Fibroblast of skin of scalp (primary cell): ENCODE measurements at regions not wholly inside any gene's neighbourhood (a gene's known extent, or its start where the extent isn't known, plus 50 kb on each side); places are given as distances from the start of the nearest gene placed in this dataset.
A peak's percentile ranks its signal among the peaks of the same experiment; 100 is the strongest.
"Not testable (repeated sequence)": the region's sequence is repeated elsewhere in the genome, so short reads cannot be mapped to it uniquely, and the experiment has no call there.

ENCODE experiments used
- DNase-seq: peaks from one replicate; pipeline ENCODE4 v3.0.0-alpha.2; 2013

DNA sequence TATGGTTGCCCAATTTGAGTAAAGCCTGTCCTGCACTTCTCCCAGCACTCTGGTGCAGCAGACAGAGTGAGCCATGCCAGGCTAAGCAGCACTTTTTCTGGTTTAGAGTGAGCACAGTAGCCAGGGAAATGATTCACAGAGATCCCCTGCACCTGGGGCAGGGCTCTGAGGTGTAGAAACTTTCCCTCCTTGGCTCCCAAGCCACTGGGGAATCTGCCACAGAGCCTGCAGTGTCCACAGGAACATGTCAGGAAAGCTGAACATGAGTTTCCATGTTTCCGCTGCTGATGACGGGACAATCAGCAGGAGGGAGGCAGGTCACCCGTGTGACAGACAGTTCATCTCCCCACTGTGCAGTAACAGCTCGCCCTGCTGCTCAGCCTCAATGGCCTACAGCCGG lies 429.9 kb upstream of the B3GAT1 start:
- DNase-seq = no peak

DNA sequence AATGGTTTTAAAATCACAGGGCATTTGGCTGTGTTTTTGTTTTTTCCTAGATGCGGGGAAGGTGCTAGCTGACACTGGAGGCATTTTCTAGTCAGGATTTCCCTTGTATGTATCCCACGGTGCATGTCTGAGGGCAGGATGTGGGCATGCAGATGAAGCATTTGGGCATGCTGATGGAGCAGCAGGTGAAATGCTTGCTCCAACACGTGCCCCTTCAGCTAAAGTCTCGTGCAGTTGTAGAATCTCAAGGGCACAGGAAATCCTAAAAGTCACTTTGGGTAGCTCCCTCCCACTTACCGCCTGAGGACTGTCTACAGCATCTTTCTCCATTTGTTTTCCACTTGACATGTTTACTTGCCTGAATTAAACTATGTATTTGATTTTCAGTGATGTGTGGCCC lies 429.4 kb upstream of the B3GAT1 start:
- no peak for DNase-seq

DNA sequence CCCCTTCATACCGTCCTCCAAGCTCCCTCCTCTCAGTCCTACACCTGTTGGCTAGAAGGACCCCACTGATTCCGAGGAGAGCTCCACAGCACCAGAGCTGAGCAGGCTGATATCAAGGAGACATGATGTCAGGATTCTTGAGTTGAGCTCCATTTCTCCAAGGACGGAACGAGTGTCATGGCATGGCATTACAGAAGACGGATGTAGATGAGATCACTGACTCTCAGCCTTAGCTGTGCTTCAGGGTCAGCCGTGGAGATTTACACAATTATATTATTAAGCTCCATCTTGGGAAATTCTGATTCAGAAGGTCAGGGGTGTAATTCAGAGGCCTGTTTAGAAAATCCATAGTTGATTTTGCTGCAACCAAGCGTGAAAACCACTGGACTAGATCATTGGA lies 428.9 kb upstream of the B3GAT1 start:
- no peak for DNase-seq

DNA sequence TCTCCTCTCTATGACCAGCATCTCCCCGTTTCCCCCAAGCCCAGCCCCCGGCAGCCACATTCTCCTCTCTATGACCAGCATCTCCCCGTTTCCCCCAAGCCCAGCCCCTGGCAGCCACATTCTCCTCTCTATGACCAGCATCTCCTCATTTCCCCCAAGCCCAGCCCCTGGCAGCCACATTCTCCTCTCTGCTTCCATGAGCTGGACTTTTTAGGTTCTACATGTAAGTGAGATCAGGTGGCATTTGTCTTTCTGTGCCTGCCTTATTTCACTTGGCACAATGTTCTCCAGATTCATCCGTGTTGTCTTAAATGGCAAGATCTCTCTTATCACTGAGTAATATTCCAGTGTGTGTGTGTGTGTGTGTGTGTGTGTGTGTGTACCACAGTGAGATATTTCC lies 428.1 kb upstream of the B3GAT1 start:
- DNase-seq = not testable (repeated sequence)

DNA sequence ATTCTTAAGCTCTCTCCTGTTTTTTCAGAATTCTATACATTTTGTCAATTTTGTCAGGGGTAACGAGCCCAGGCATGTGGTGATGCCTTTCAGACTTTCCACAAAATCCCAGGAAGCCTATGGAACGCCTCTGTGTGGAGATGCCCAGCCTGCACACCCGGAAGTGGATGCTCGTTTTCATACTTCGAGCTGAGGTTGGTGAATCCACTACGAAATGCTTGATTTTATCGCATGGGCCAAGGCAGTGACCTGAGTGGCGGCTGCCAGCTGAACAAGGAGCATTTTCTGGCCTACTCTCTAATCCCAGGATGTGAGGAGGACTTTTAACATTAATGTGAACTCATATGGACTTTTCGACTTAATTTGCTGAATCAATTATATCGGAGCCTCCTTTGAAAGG lies 426.7 kb upstream of the B3GAT1 start:
- DNase-seq = no peak

DNA sequence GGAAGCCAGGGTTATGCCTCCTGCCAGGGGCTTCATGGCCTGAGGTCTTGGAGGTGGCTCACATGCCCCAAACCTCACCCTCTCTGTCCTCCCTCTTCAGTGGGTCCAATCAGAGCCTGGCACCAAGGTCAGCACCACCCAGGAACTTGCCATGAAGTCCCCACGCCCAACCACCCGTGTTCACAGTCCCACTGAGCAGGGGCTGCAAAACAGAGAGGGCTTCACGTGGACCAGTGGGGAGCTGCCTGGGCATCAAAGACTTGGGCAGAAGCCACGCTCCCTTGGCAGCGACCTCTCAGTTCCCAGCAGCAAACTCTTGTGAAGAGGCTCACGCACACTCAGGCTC lies 425.8 kb upstream of the B3GAT1 start:
- DNase-seq = no peak

DNA sequence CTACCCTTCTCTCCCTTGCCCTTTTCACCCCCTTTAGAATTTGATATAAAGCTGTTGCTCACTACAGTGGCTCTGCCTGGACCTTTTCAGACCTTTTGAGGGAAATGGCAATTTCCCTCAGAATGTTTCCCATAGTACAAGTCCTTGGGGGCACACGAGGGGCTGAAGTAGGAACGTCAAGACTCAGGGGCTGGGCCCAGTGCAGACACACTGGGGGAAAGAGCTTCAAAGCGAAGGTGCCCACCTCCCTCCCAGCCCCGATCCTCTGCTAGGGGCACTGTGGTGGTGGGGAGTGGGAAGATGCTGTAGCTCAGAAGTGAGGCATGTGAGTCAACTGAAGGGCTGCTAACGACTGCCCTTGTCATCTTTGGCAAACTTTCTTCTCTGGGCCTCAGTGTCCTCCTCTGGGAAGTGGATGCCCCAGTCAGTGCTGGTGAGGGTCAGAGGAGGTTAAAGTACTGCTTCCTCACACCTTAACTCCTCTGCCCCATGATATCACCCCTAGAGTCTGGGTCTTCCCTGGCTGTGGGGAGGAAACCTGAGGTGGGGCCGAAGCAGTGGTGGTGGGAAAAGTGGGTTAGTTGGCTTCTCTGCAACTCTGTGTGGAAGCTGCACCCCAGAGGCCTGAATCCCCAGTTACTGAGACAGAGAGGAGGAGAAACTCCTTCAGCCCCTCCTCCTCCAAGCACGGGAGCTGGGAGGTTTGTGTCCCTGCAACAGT lies 425.3 kb upstream of the B3GAT1 start:
- DNase-seq = no peak

DNA sequence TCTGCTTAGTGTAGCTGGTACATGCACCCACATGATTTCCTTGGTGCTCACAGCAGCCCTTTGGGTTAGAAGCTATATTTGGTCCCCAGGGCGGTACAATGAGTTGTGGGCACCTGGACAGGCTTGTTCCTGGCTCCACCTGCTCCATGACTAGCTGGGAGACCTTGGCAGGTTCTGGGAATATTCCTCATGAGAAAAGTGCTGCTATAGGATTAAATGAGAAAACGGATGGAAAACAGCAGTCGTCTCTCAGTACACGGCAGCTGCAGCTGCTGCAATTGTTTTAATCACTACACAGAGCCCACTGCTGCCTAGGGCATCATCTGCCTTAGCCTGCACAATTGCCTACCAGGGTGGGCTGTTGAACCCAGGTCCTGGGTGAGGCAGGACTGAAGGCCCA lies 424.5 kb upstream of the B3GAT1 start:
- no peak for DNase-seq

DNA sequence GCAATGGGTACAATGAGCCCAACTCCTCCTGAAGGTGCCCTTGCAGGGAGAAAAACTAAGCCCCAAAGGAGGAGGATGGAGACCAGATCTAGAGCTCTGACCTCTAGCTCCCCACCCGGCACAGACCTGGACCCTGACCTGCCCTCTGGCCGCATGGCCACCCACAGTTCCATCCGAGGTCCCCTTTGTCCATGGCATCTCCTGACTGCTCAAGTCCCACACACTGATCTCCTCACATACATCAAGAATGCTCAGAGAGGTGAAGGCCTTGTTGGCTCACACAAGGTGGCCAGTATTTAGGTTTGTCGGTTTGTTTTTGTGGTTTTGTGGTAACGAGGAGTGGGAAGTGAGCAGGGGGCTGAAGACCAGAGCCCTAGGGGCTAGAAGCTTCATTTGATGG lies 423.5 kb upstream of the B3GAT1 start:
- no peak for DNase-seq

DNA sequence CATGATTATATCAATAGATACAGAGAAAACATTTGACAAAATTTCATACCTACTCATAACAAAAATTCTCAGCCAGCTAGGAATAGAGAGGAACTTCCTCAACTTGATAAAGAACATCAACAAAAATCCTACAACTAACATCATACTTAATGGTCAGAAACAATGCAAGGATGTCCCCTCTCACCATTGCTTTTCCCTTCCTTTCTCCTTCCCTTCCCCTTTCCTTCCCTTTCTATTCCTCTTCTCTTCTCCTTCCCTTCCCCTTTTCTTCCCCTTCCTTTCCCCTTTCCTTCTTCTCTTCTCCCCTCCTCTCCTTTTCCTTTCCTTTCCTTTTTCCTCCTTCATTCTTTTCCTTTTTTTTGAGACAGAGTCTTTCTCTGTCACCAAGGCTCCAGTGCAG lies 418.3 kb upstream of the B3GAT1 start:
- no peak for DNase-seq

DNA sequence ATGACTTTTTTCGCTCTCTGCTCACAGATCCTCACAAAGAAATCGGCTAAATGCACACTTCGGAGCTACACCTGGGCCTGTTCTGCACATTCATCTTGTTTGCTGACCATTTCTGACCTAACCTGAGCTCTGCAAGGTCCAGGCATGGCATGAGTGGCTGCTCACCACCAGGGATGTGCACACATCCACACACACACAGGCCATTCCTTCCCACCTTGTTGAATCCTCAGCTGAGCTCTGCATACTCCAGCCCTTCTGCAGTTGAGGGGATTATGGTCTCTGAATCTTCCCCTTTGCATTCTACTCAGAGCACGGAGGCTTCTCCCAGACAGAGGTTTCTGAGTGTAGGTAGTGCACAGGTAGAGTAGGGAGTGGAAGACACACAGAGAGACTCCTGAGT lies 411.9 kb upstream of the B3GAT1 start:
- DNase-seq = no peak

DNA sequence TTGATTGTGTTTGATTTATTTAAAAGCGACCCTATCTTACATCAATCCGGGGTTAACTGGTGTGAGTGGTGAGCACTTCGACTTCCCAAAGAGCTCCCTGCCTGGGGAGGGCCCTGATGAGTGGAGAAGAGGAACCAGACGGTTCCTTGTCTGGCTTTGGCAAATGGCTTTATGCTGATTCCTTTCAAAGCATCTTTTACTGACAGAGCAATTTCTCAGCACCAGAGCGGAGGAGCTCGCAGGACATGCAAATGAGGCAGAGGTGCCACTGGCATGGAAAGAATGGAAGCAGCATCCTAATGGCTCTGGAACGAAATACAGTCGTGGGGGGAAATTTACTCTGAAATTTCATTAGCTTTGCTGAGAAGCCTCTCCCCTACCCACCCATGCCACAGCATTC lies 410.9 kb upstream of the B3GAT1 start:
- no peak for DNase-seq

DNA sequence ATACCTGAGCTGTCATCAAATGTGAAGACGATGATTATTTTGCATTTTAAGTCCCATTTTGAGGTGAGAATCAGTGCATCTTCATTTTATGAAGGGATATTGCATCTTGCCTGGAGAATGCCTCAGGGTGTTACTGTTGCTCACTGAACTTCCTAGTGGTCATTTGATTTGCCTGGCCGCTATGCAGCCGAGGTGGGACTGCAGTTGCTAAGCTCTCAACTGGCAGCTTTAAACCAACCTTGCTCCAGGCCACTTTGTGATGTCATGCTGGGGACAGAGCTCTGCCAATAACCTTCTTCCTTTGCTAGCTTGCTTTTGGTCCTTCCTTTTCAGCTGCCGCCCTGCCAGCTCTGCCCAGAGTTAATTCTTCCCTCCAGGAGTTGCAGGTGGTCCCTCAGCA lies 409.4 kb upstream of the B3GAT1 start:
- DNase-seq = no peak

DNA sequence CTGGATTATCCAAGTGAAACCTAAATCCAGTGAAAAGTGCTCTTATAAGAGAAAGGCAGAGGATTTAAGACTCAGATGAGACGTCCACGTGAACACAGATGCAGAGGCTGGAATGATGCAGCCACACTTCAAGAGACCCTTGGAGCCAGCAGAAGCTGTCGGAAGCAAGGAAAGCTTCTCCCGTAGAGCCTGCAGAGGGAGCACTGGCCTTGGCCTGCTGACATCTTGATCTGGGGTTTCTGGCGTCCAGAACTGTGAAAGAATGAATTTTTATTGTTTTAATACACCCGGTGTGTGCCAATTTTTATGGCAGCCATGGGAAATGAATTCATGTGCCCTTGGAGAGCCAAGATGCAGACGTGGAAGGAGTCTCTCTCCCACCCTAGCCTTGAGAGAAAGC lies 407.0 kb upstream of the B3GAT1 start:
- DNase-seq = no peak

DNA sequence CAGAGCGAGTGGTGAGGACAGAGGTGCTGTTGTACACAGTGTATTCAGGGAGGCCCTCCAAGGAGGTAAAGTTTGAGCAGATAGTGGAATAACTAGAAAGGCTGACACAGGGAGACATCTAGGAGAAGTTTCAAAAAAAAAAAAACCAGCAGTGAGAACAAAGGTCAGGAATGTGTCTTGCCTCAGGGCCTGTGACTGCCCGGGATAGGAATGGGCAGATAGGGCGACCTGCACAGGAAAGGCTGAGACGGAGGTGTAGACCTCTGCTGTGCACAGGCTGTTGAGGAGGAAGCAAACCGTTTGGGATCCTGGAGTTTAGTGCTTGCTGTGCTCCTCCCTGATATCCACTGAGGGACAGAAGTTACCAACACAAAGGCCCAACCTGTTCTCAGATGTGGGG lies 406.5 kb upstream of the B3GAT1 start:
- no peak for DNase-seq

DNA sequence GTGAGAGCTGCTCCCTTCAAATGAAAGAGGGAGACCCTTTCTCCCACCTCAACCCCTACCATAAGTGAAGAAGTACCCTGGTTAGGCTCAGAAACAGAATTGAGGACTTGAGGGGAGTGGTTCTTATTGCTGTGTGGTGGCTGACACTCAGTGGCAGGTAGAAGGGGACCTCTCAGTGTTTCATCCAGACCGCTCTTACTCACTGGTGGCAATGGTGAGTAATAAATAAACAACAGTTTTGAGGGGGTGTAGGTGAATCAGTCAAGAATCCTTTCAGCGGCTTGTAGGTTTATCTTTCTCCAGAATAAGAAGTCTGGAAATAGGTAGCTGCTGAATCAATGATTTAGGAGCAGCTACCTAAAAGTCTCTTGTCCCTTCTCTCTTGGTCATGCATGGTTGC lies 403.4 kb upstream of the B3GAT1 start:
- DNase-seq = no peak

DNA sequence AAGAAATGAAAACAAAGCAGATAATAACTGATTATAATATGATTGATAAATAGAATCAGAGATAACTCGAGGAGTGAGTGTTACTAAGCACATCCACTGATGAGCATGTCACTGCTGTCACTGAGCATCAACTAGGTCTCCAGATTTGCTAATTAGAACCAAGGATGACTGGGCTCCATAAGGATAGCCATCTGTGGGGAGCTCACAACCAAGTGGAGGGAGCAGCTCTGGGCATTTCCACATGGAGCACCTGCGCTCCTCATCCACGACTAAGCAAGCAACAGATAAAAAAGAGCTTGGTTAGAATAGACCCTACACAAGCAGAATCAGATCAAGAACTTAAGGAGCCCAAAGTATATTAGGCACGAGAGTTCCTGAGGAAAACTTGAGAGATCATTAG lies 396.0 kb upstream of the B3GAT1 start:
- DNase-seq = no peak

DNA sequence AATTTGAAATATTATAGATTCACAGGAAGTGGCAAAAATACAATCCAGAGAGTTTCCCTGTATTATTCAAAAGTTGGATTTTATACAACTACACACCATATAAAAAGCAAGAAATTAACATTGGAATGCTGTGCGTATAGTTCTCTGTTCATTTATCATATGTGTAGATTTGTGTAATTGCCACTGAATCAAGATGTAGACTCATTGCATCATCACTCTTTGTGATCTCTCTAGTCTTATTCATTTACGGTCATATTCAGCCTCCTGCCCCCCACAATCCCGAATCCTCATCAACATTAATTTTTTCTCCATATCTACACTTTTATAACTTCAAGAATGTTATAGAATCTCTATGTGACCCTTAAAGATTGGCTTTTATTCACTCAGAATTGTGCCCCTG lies 390.6 kb upstream of the B3GAT1 start:
- no peak for DNase-seq

DNA sequence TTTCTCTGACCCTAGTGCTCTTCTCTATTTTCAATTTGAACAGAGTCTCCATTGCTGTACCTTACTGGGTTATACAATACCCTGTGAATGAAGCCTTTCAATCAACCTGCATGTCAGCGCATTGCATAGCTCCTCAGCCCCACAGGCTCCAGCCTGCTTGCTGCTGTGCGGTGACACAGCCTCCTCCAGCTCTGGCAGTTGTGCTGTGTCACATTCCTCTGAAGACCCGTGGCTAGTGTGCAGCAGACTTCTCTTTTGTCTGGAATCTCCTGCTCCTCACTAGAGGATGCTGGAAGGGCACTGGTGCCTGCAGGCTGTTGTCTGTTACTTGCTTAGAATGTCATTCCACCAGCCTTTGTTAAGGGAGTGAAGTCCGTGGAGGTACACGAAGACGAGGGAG lies 390.1 kb upstream of the B3GAT1 start:
- DNase-seq = peak; percentile 1

DNA sequence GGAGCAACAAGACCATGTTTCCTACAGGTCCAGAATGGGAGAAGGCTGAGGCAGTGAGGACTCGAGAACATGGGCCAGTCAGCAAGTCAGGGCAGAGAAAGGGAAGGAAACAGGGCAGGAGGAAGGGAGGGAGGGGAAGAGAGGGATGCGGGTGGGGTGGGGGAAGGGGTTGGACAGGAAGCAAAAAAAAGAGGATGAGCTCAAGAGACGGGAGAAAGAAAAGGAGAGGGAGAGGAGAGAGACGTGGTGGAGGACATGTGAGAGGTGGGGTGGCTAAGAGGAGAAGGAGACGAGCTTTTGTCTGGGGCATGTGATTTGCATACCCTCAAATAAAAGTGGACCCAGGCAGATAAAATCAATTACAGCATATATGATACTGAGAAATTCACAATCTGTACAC lies 389.5 kb upstream of the B3GAT1 start:
- DNase-seq = no peak

DNA sequence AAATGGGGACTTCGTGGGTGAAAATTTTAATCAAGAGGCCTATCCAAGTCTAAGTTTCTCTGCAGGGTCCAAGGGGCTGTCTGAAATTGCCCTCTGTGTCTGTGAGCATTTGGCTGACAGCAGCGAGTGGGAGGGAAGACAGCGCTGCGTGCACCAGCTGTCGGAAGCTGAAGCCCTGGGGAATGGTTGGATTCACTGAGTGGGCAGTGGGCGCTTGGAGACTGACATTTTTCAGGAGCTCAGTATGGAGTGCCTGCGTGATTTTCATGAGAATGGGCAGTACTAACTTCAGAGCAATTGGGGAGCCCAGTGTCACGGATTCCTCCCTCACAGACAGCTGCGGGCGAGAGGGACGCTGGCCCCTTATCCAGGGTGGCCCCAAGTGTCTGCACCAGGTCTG lies 388.8 kb upstream of the B3GAT1 start:
- no peak for DNase-seq

DNA sequence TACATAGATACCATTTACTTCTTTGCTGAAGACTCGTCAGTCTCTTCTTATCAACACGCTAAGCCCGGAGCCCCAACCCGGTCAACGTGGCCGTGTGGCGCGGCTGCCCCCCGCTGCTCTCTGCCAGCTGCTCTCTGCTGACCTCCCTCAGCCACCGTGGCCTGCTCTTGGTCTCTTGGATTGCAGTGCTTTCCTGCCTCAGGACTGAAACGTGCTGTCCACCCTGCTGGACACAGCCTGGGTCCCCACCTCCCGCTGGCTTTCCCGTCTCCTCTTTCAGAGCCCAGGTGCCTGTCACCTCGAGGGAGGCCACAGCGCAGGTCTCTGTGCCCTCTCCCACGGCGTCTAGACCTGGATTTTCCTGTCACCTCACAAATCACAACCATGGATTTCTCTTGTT lies 388.1 kb upstream of the B3GAT1 start:
- no peak for DNase-seq

DNA sequence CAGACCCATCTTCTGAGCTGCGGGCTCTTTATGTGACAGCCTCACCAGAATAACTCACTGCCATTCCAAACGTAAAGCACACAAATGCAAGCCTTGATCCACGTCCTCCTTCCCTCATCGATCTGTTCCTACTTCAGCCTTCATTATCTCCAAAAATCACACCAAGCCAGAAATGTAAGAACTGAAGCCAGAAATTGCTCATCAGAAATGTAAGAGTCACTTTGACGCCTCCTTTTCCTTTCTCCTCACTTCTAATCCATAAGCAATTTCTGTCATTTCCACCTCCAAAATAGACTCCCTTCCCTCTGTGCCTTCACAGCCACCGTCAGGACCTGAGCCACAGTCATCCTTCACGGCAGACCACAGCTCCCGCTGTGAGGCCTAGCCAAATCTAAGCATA lies 387.3 kb upstream of the B3GAT1 start:
- DNase-seq = no peak

DNA sequence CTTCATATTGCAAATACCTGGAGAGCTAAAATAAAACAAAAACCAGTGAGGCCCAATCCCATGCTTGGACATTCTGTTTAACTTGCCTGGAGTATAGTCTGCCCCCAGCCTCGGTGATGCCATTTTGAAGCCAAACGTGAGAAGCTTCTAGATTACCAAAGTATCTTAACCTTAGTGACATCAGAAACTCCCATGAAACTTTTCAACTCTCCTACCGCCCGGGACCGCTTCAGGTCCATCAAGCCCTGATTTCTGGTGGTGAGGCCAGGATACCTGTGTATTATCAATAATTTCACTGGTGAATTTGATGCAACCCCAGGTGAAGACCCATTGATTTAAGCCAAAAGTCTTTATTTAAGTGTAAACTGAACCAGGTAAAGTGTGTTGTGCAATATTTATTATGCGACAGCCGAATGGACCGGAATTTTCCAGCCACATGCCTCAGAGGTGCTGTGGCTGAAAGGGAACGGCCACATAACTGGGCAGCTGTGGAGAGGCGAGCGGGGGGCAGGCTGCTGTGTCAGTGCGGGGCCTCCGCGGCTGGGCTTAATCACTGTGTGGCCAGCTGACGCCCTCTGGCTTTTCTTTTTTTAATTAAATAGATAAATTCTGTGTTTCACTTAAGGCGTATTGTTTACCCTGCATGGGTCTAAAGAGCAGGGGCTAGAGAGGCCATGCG lies 385.5 kb upstream of the B3GAT1 start:
- no peak for DNase-seq

DNA sequence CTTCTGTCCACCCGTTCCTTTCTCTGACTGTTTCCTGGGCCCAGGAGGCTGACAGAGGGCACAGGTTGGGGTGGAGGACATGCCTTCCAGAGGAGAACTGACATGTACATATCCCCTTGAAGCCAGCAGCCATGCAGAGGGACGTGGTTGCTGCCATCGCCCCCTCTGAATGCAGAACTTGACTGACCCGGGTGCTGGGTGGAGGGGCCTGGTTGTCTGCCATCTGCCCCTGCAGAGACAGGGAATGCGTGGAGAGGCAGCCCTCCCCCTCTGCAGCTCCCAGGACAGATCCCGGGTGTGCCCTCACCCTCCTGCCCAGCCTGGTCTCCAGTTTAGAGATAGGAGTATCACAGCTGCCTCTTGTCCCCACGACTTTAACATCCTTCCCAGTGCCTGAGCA lies 383.0 kb upstream of the B3GAT1 start:
- DNase-seq = no peak
